Panc1 (cell line): ENCODE measurements at regions not wholly inside any gene's neighbourhood (a gene's known extent, or its start where the extent isn't known, plus 50 kb on each side); places are given as distances from the start of the nearest gene placed in this dataset.

Experiments
- CTCF ChIP-seq: fragments of 450-650 bp; IDR thresholded peaks from 2 replicates; pipeline ENCODE4 v1.5.1; 2017; ENCODE audit warnings: mild to moderate bottlenecking
- POLR2AphosphoS5 ChIP-seq: IDR thresholded peaks from 2 replicates; pipeline ENCODE4 v1.6.1; 2012; ENCODE audit warnings: mild to moderate bottlenecking, low read depth, low read length, moderate library complexity
- REST ChIP-seq, 2 experiments: IDR thresholded peaks; 2 replicates each; pipeline ENCODE4 v1.6.1; 2011 to 2012; ENCODE audit warnings: low read depth in 2 of 2, control low read depth in 1 of 2, low read length in 1 of 2, mild to moderate bottlenecking in 1 of 2, moderate library complexity in 1 of 2; ENCODE audit not compliant: insufficient read depth in 1 of 2
- TCF7L2 ChIP-seq: IDR thresholded peaks from 2 replicates; pipeline ENCODE4 v1.6.1; 2011; ENCODE audit warnings: mild to moderate bottlenecking, low read depth, low read length, inconsistent platforms

GRCh38 chr2:188666503-188666902, 307.7 kb upstream of the COL3A1 start:
- no peak for TF ChIP-seq CTCF
- no peak for TF ChIP-seq TCF7L2
- no peak for TF ChIP-seq POLR2AphosphoS5
- no peak for TF ChIP-seq REST (IDR thresholded peaks at IDR 0.05; ENCODE audit: insufficient read depth in 1 of 2, low read depth in 2 of 2, low read length in 1 of 2)
